Neuronal stem cell (in vitro differentiated cells): ENCODE measurements at regions not wholly inside any gene's neighbourhood (a gene's known extent, or its start where the extent isn't known, plus 50 kb on each side); places are given as distances from the start of the nearest gene placed in this dataset.

ENCODE experiments used
- DNase-seq: peaks from one replicate; pipeline ENCODE4 v3.0.0-alpha.2; 2013; ENCODE audit warnings: low spot score
- H2AFZ ChIP-seq: one replicate; pipeline ENCODE4 v1.6.1; 2013; ENCODE audit warnings: mild to moderate bottlenecking, low read length, inconsistent platforms
- H2AK5ac ChIP-seq: 2 replicates; pipeline ENCODE4 v1.6.1; 2013; ENCODE audit warnings: low read depth, mild to moderate bottlenecking, inconsistent platforms, low read length, moderate library complexity, mixed read lengths
- H2BK120ac ChIP-seq: 2 replicates; pipeline ENCODE4 v1.6.1; 2013; ENCODE audit warnings: low read depth, mild to moderate bottlenecking, inconsistent platforms, low read length, moderate library complexity, mixed read lengths
- H2BK12ac ChIP-seq: one replicate; pipeline ENCODE4 v1.6.1; 2013; ENCODE audit warnings: low read length, inconsistent platforms
- H2BK15ac ChIP-seq: 2 replicates; pipeline ENCODE4 v1.6.1; 2013; ENCODE audit warnings: mild to moderate bottlenecking, low read length, inconsistent platforms, mixed read lengths
- H2BK5ac ChIP-seq: one replicate; pipeline ENCODE4 v1.6.1; 2013; ENCODE audit warnings: inconsistent platforms, mild to moderate bottlenecking, low read length, moderate library complexity
- H3K14ac ChIP-seq: one replicate; pipeline ENCODE4 v1.6.1; 2013; ENCODE audit warnings: low read length, inconsistent platforms
- H3K18ac ChIP-seq: 2 replicates; pipeline ENCODE4 v1.6.1; 2013; ENCODE audit warnings: low read length, inconsistent platforms
- H3K23ac ChIP-seq: 2 replicates; pipeline ENCODE4 v1.6.1; 2013; ENCODE audit warnings: low read depth, mild to moderate bottlenecking, mixed read lengths, low read length, inconsistent platforms; ENCODE audit not compliant: poor library complexity
- H3K27ac ChIP-seq: replicated peaks from 3 replicates; pipeline ENCODE4 v1.5.1; 2013; ENCODE audit warnings: low read length, inconsistent platforms
- H3K27me3 ChIP-seq, 3 experiments: 2 replicates each; pipeline ENCODE4 v1.6.1; 2013; ENCODE audit warnings: low read length in 3 of 3, mild to moderate bottlenecking in 2 of 3, inconsistent platforms in 1 of 3, low read depth in 1 of 3, mixed read lengths in 1 of 3, moderate library complexity in 1 of 3; ENCODE audit not compliant: control insufficient read depth in 3 of 3, insufficient read depth in 3 of 3
- H3K36me3 ChIP-seq, 2 donors: replicated peaks in 1 of 2; 2 replicates each; pipeline ENCODE4 v1.6.1; 2013; ENCODE audit warnings: low read length in 2 of 2; ENCODE audit not compliant: control insufficient read depth in 2 of 2, insufficient read depth in 2 of 2
- H3K4ac ChIP-seq: 2 replicates; pipeline ENCODE4 v1.6.1; 2013; ENCODE audit warnings: inconsistent platforms, mild to moderate bottlenecking, low read length, moderate library complexity
- H3K4me1 ChIP-seq, 2 donors: 1 replicate in 1 of 2; 2 replicates in 1 of 2; pipeline ENCODE4 v1.6.1; 2013; ENCODE audit warnings: low read length in 2 of 2, low read depth in 1 of 2; ENCODE audit not compliant: control insufficient read depth in 2 of 2, insufficient read depth in 1 of 2
- H3K4me2 ChIP-seq: one replicate; pipeline ENCODE4 v1.6.1; 2013; ENCODE audit warnings: mild to moderate bottlenecking, low read length, inconsistent platforms; ENCODE audit not compliant: insufficient read depth, poor library complexity, severe bottlenecking
- H3K4me3 ChIP-seq, 2 donors: 2 replicates each; pipeline ENCODE4 v1.5.1; 2013; ENCODE audit warnings: low read length in 2 of 2, mild to moderate bottlenecking in 2 of 2, inconsistent platforms in 1 of 2, moderate library complexity in 1 of 2
- H3K79me1 ChIP-seq: one replicate; pipeline ENCODE4 v1.6.1; 2013; ENCODE audit warnings: low read depth, mild to moderate bottlenecking, inconsistent platforms, low read length, moderate library complexity
- H3K9ac ChIP-seq: one replicate; pipeline ENCODE4 v1.6.1; 2013; ENCODE audit warnings: mild to moderate bottlenecking, low read depth, low read length, inconsistent platforms; ENCODE audit not compliant: poor library complexity
- H3K9me3 ChIP-seq, 2 donors: replicated peaks in 1 of 2; 2 replicates each; pipeline versions ENCODE3 to v1.6.1; 2013; ENCODE audit warnings: low read length in 2 of 2, mild to moderate bottlenecking in 2 of 2, inconsistent platforms in 1 of 2, low read depth in 1 of 2, mixed read lengths in 1 of 2, moderate library complexity in 1 of 2; ENCODE audit not compliant: control insufficient read depth in 2 of 2, insufficient read depth in 1 of 2
- H4K8ac ChIP-seq: one replicate; pipeline ENCODE4 v1.6.1; 2013; ENCODE audit warnings: low read depth, mild to moderate bottlenecking, inconsistent platforms, low read length, moderate library complexity
- H4K91ac ChIP-seq: one replicate; pipeline ENCODE4 v1.6.1; 2013; ENCODE audit warnings: low read length, low read depth, mild to moderate bottlenecking, inconsistent platforms; ENCODE audit not compliant: poor library complexity
- WGBS, 2 donors: extraction: QIAGEN DNeasy Blood & Tissue Kit; methylation state at CpG; one replicate each; pipeline ENCODE4 v1.1.7; 2013; ENCODE audit warnings: missing lambda C conversion rate in 2 of 2, mixed read lengths in 1 of 2; ENCODE audit not compliant: insufficient read length in 2 of 2, insufficient replicate concordance in 1 of 2; ENCODE audit errors: extremely low coverage in 2 of 2; 5-methylcytosine and 5-hydroxymethylcytosine counted together

GRCh38 chr13:44317752-44318151, 55.9 kb upstream of the SERP2 start:
- Histone ChIP-seq H3K4me1 (no peaks in the 10 kb centered on the region), H3K4me2 (no peak overlapping the region), H3K27me3 (no peaks in the 10 kb centered on the region), H2AFZ (no peak overlapping the region), H3K18ac (no peak overlapping the region), H2BK15ac (no peak overlapping the region), H2BK120ac (no peak overlapping the region), H3K9ac (no peak overlapping the region), H4K91ac (no peak overlapping the region), H2AK5ac (no peak overlapping the region), H3K4me3 (no peak overlapping the region), H3K23ac (no peak overlapping the region), H2BK12ac (no peak overlapping the region), H3K36me3 (no peaks in the 10 kb centered on the region), H3K9me3 (peaks cover 0 to 4% of the 10 kb centered on the region in 2 donors), H2BK5ac (no peak overlapping the region), H3K14ac (no peak overlapping the region), H3K4ac (no peak overlapping the region), H3K79me1 (no peaks in the 10 kb centered on the region), H4K8ac (no peak overlapping the region), H3K27ac (no peak overlapping the region)
- WGBS, 2 donors: no CpG with 5 or more reads among the region's 5 CpGs
- DNase-seq: no peak

GRCh38 chr13:44318161-44318560, 55.5 kb upstream of the SERP2 start:
- WGBS, 2 donors: no CpG with 5 or more reads among the region's 3 CpGs

GRCh38 chr13:44320611-44321010, 53.0 kb upstream of the SERP2 start:
- Histone ChIP-seq H3K9ac (no peak overlapping the region), H2BK5ac (no peak overlapping the region), H3K79me1 (no peaks in the 10 kb centered on the region), H2BK12ac (no peak overlapping the region), H2BK15ac (no peak overlapping the region), H3K4me1 (no peaks in the 10 kb centered on the region), H3K23ac (no peak overlapping the region), H2BK120ac (no peak overlapping the region), H4K91ac (no peak overlapping the region), H3K36me3 (no peaks in the 10 kb centered on the region), H3K9me3 (peaks cover 2 to 4% of the 10 kb centered on the region in 2 donors), H3K27ac (no peak overlapping the region), H3K14ac (no peak overlapping the region), H3K4ac (no peak overlapping the region), H3K27me3 (peaks cover 0 to 4% (median 0%) of the 10 kb centered on the region in 3 experiments), H3K4me2 (no peak overlapping the region), H2AK5ac (no peak overlapping the region), H3K4me3 (no peak overlapping the region), H4K8ac (no peak overlapping the region), H2AFZ (no peak overlapping the region), H3K18ac (no peak overlapping the region)
- DNase-seq: no peak

More at GRCh38 chr13:44318161-44318560, 55.5 kb upstream of the SERP2 start:
- H2BK120ac ChIP-seq: no peak overlapping the region
- no peaks in the 10 kb centered on the region for H3K79me1 ChIP-seq
- no peak overlapping the region for H2BK5ac ChIP-seq
- H4K8ac ChIP-seq: no peak overlapping the region
- no peak for DNase-seq
- H3K4me1 ChIP-seq: no peaks in the 10 kb centered on the region
- H3K27me3 ChIP-seq: no peaks in the 10 kb centered on the region
- H3K27ac ChIP-seq: no peak overlapping the region
- H3K36me3 ChIP-seq: no peaks in the 10 kb centered on the region
- H2BK15ac ChIP-seq: no peak overlapping the region
- no peak overlapping the region for H2AK5ac ChIP-seq
- H3K18ac ChIP-seq: no peak overlapping the region
- no peak overlapping the region for H2BK12ac ChIP-seq
- H2AFZ ChIP-seq: no peak overlapping the region
- H3K4me2 ChIP-seq: no peak overlapping the region
- H4K91ac ChIP-seq: no peak overlapping the region
- H3K9ac ChIP-seq: no peak overlapping the region
- no peak overlapping the region for H3K23ac ChIP-seq
- H3K4me3 ChIP-seq: no peak overlapping the region
- H3K4ac ChIP-seq: no peak overlapping the region
- H3K14ac ChIP-seq: no peak overlapping the region
- peaks cover under 1 to 4% of the 10 kb centered on the region in 2 donors for H3K9me3 ChIP-seq

- H2BK5ac ChIP-seq: no peak overlapping the region
- no peak overlapping the region for H3K18ac ChIP-seq
- H3K27me3 ChIP-seq: peaks cover 0 to 4% (median 0%) of the 10 kb centered on the region in 3 experiments
- DNase-seq: no peak
- H2BK120ac ChIP-seq: no peak overlapping the region
- H3K4me2 ChIP-seq: no peak overlapping the region
- no CpG with 5 or more reads among the region's 2 CpGs for WGBS, 2 donors
- no peak overlapping the region for H3K14ac ChIP-seq
- no peak overlapping the region for H3K9ac ChIP-seq
- no peaks in the 10 kb centered on the region for H3K79me1 ChIP-seq
- H4K8ac ChIP-seq: no peak overlapping the region
- no peak overlapping the region for H3K4ac ChIP-seq
- H3K36me3 ChIP-seq: no peaks in the 10 kb centered on the region
- H3K4me1 ChIP-seq: no peaks in the 10 kb centered on the region
- no peak overlapping the region for H4K91ac ChIP-seq
- H2AFZ ChIP-seq: no peak overlapping the region
- H2BK15ac ChIP-seq: no peak overlapping the region
- no peak overlapping the region for H2AK5ac ChIP-seq
- peaks cover 2 to 4% of the 10 kb centered on the region in 2 donors for H3K9me3 ChIP-seq
- no peak overlapping the region for H3K23ac ChIP-seq
- H2BK12ac ChIP-seq: no peak overlapping the region
- no peak overlapping the region for H3K27ac ChIP-seq
- no peak overlapping the region for H3K4me3 ChIP-seq
Measured at GRCh38 chr13:44321961-44322360, 51.7 kb upstream of the SERP2 start.
